K562 (cell line): ENCODE measurements at regions not wholly inside any gene's neighbourhood (a gene's known extent, or its start where the extent isn't known, plus 50 kb on each side); places are given as distances from the start of the nearest gene placed in this dataset.

Experiments
- ATAC-seq: fragments of 200-7000 bp; cut with Tn5 transposase; 3 replicates; pipeline ENCODE4 v1.9.1; 2020; ENCODE audit warnings: moderate library complexity
- BruUV-seq: library from RNA; stranded (reverse); fragments of 400-500 nt; replicated peaks from 2 replicates; lab custom pipeline; 2021; lab: Mats Ljungman, UMichigan
- CTCF ChIA-PET: fragments of 300-600 bp; formaldehyde crosslinking; extraction: SDS; loops from one replicate; lab custom pipeline; 2021; ENCODE audit warnings: low intra/inter-chr PET ratio; lab: Yijun Ruan, JAX
- POLR2A ChIA-PET: fragments of 300-600, 350-650 bp; sonication (Branson Sonifier 250); formaldehyde crosslinking; extraction: SDS; loops from one replicate; lab custom pipeline; 2021; ENCODE audit warnings: antibody characterized with exemption, inconsistent platforms; lab: Yijun Ruan, JAX
- DNase-seq, 4 experiments: peaks; one replicate each; pipeline versions ENCODE4 v3.0.0 to v3.0.0-alpha.2; 2011 to 2018; ENCODE audit warnings: low spot score in 3 of 4, mixed read lengths in 3 of 4; ENCODE audit errors: extremely low read depth in 1 of 4
- FAIRE-seq: peaks from 2 replicates; lab custom pipeline; 2011; peaks lifted over from hg19 to GRCh38; lab: Jason Lieb, UNC
- H2AFZ ChIP-seq: 2 replicates; pipeline ENCODE4 v1.6.0; 2011; ENCODE audit warnings: low read depth, low read length, control low read depth, inconsistent platforms
- H3K27ac ChIP-seq: fragments of 200-600 bp; 3 replicates; pipeline ENCODE4 v1.8.0; 2011; ENCODE audit warnings: low read depth, mild to moderate bottlenecking, control low read depth, inconsistent platforms, low read length, moderate library complexity, mixed read lengths; ENCODE audit errors: extremely low read depth
- H3K27me3 ChIP-seq, 2 experiments: fragments of 300-600 bp in 1 of 2; 2 replicates in 1 of 2; 3 replicates in 1 of 2; pipeline versions ENCODE4 v1.6.0 to v1.8.0; 2011; ENCODE audit warnings: inconsistent platforms in 2 of 2, low read length in 2 of 2, mild to moderate bottlenecking in 1 of 2, mixed read lengths in 1 of 2, moderate library complexity in 1 of 2; ENCODE audit not compliant: control insufficient read depth in 2 of 2, insufficient read depth in 2 of 2
- H3K36me3 ChIP-seq: fragments of 300-600 bp; 3 replicates; pipeline ENCODE4 v1.8.0; 2011; ENCODE audit warnings: mild to moderate bottlenecking, low read length, inconsistent platforms; ENCODE audit not compliant: control insufficient read depth, insufficient read depth
- H3K4me1 ChIP-seq, 2 experiments: fragments of 200-600 bp in 1 of 2; replicated peaks in 1 of 2; 2 replicates in 1 of 2; 3 replicates in 1 of 2; pipeline versions ENCODE4 v1.5.1 to v1.8.0; 2011; ENCODE audit warnings: inconsistent platforms in 2 of 2, low read length in 2 of 2, mild to moderate bottlenecking in 1 of 2, mixed read lengths in 1 of 2, moderate library complexity in 1 of 2; ENCODE audit not compliant: control insufficient read depth in 2 of 2, insufficient read depth in 2 of 2
- H3K4me2 ChIP-seq: 2 replicates; pipeline ENCODE4 v1.6.1; 2011; ENCODE audit warnings: low read length, control low read depth, inconsistent platforms, mixed read lengths; ENCODE audit not compliant: insufficient read depth
- H3K4me3 ChIP-seq: fragments of 200-600 bp; sonication (generic), shearing (Covaris generic); 2 replicates; pipeline ENCODE4 v1.5.1; 2016; ENCODE audit warnings: control low read depth, inconsistent platforms
- H3K79me2 ChIP-seq: fragments of 200-600 bp; 3 replicates; pipeline ENCODE4 v1.8.0; 2011; ENCODE audit warnings: low read length, inconsistent platforms; ENCODE audit not compliant: control insufficient read depth, insufficient read depth
- H3K9ac ChIP-seq, 2 experiments: 2 replicates each; pipeline versions ENCODE4 v1.6.0 to v1.6.1; 2011; ENCODE audit warnings: low read depth in 2 of 2, low read length in 2 of 2, control low read depth in 1 of 2, inconsistent platforms in 1 of 2, mild to moderate bottlenecking in 1 of 2, mixed read lengths in 1 of 2; ENCODE audit not compliant: insufficient read depth in 1 of 2
- H3K9me1 ChIP-seq: one replicate; pipeline ENCODE4 v1.6.0; 2011; ENCODE audit warnings: inconsistent platforms, mild to moderate bottlenecking, low read length, moderate library complexity; ENCODE audit not compliant: control insufficient read depth, insufficient read depth
- H3K9me3 ChIP-seq: replicated peaks from 2 replicates; pipeline ENCODE4 v1.5.1; 2011; ENCODE audit warnings: low read depth, low read length, inconsistent platforms; ENCODE audit not compliant: control insufficient read depth, insufficient read depth
- H4K20me1 ChIP-seq: replicated peaks from 2 replicates; pipeline ENCODE4 v1.6.1; 2011; ENCODE audit warnings: low read length, inconsistent platforms, mixed read lengths; ENCODE audit not compliant: control insufficient read depth, insufficient read depth
- ARID3B ChIP-seq: fragments of 250-450 bp; sonication (Bioruptor Pico); IDR thresholded peaks from 2 replicates; pipeline ENCODE4 v1.4.0; 2020; ENCODE audit warnings: borderline replicate concordance
- BDP1 ChIP-seq: IDR thresholded peaks from 3 replicates; pipeline ENCODE4 v1.6.1; 2011; ENCODE audit not compliant: insufficient read length, insufficient read depth
- CBX5 ChIP-seq: IDR thresholded peaks from 2 replicates; pipeline ENCODE4 v1.6.1; 2014; ENCODE audit warnings: low read depth, borderline replicate concordance
- EZH2 ChIP-seq: IDR thresholded peaks from 2 replicates; pipeline ENCODE4 v1.6.1; 2012; ENCODE audit warnings: low read depth, mild to moderate bottlenecking, inconsistent platforms, low read length, borderline replicate concordance
- MIER1 ChIP-seq: fragments of 450-650 bp; IDR thresholded peaks from 2 replicates; pipeline ENCODE4 v1.6.1; 2016; ENCODE audit warnings: antibody characterized with exemption, mild to moderate bottlenecking, low read depth
- MLLT1 ChIP-seq, 2 experiments: fragments of 450-650 bp; IDR thresholded peaks; 2 replicates each; pipeline ENCODE4 v1.6.1; 2016
- MYNN ChIP-seq, 2 experiments: sonication (generic); formaldehyde crosslinking in 1 of 2; IDR thresholded peaks; 2 replicates each; pipeline versions ENCODE4 v1.5.0 to v1.6.1; 2016 to 2020; ENCODE audit warnings: antibody characterized with exemption in 1 of 2, missing genetic modification reagents in 1 of 2
- SIN3A ChIP-seq, 2 experiments: fragments of 150-350 bp in 1 of 2; IDR thresholded peaks; 2 replicates each; pipeline ENCODE4 v1.6.1; 2011 to 2016; ENCODE audit warnings: borderline replicate concordance in 2 of 2, low read depth in 2 of 2, low read length in 2 of 2, mild to moderate bottlenecking in 2 of 2, moderate library complexity in 2 of 2; ENCODE audit not compliant: control insufficient read depth in 1 of 2
- THAP12 ChIP-seq: fragments of 250-450 bp; sonication (Bioruptor Pico); IDR thresholded peaks from 2 replicates; pipeline ENCODE4 v1.9.0; 2021; ENCODE audit warnings: mild to moderate bottlenecking, inconsistent platforms
- THRA ChIP-seq: fragments of 450-650 bp; IDR thresholded peaks from 2 replicates; pipeline ENCODE4 v1.6.1; 2017; ENCODE audit warnings: mild to moderate bottlenecking, moderate library complexity
- USF1 ChIP-seq: sonication (generic); formaldehyde crosslinking; IDR thresholded peaks from 2 replicates; pipeline ENCODE4 v1.9.0; 2022; ENCODE audit warnings: mild to moderate bottlenecking, missing genetic modification reagents
- XRCC4 ChIP-seq: IDR thresholded peaks from one replicate; pipeline ENCODE4 v1.6.1; 2011; ENCODE audit not compliant: insufficient read depth, insufficient read length; ENCODE audit errors: extremely low read depth
- ZNF263 ChIP-seq: sonication (generic); formaldehyde crosslinking; IDR thresholded peaks from 2 replicates; pipeline ENCODE4 v1.8.0; 2022; ENCODE audit warnings: mild to moderate bottlenecking, missing genetic modification reagents, borderline replicate concordance
- ZNF282 ChIP-seq: sonication (generic); formaldehyde crosslinking; IDR thresholded peaks from 2 replicates; pipeline ENCODE4 v1.8.1; 2023; ENCODE audit warnings: missing genetic modification reagents
- ZNF561 ChIP-seq: fragments of 450-650 bp; formaldehyde crosslinking; conservative IDR thresholded peaks from 2 replicates; pipeline ENCODE4 v1.4.0; 2020; ENCODE audit warnings: mild to moderate bottlenecking, moderate library complexity
- WGBS: fragments of 100-300 bp; shearing (Covaris generic); methylation state at CpG from one replicate; pipeline ENCODE4 v1.1.6; 2016; ENCODE audit warnings: low coverage, mixed read lengths; ENCODE audit not compliant: insufficient coverage; ENCODE audit errors: missing lambda C conversion rate; 5-methylcytosine and 5-hydroxymethylcytosine counted together
- in situ Hi-C: fragments of 300-500 bp; cut with MboI; formaldehyde crosslinking; loops from 4 replicates; pipeline ENCODE4 v1.15.0; 2018; ENCODE audit warnings: inconsistent platforms, mixed read lengths
- intact Hi-C: fragments of 100-400 bp; cut with micrococcal nuclease; formaldehyde crosslinking; loops from 2 replicates; pipeline ENCODE4 v1.14.2; 2022

- WGBS, result 0% methylated on average over 1 of the region's 1 CpG
- Histone ChIP-seq H3K79me2 (no peaks in the 10 kb centered on the region), H2AFZ (no peak overlapping the region), H3K36me3 (no peaks in the 10 kb centered on the region), H3K9me3 (no peaks in the 10 kb centered on the region), H4K20me1 (no peaks in the 10 kb centered on the region), H3K4me3 (no peak overlapping the region), H3K9ac (no peak overlapping the region), H3K27ac (no peak overlapping the region), H3K9me1 (no peaks in the 10 kb centered on the region), H3K4me1 (no peaks in the 10 kb centered on the region), H3K27me3 (no peaks in the 10 kb centered on the region), H3K4me2 (no peak overlapping the region)
- in situ Hi-C loops, result no loop called here
- ChIA-PET POLR2A (no interaction called here), CTCF (no interaction called here)
- intact Hi-C loops, result no loop called here
- FAIRE-seq (no peak), DNase-seq (no peak), ATAC-seq (no peak)
- BruUV-seq, result no TSS peak
- no peak for TF ChIP-seq SIN3A (IDR thresholded peaks at IDR 0.05; ENCODE audit: borderline replicate concordance in 2 of 2, control insufficient read depth in 1 of 2, low read depth in 2 of 2, low read length in 2 of 2)
- TF ChIP-seq XRCC4, result no peak
- no peak for TF ChIP-seq ARID3B
- no peak for TF ChIP-seq THRA
- TF ChIP-seq EZH2, result no peak
- TF ChIP-seq USF1, result no peak
- TF ChIP-seq MLLT1 (IDR thresholded peaks at IDR 0.05), result no peak
- TF ChIP-seq MYNN (IDR thresholded peaks at IDR 0.05), result no peak
- TF ChIP-seq MYNN (CRISPR knock-in tag; IDR thresholded peaks at IDR 0.05), result no peak
- TF ChIP-seq THAP12 (CRISPR knock-in tag), result no peak
- no peak for TF ChIP-seq ZNF282 (CRISPR knock-in tag)
- TF ChIP-seq CBX5, result no peak
- TF ChIP-seq BDP1, result no peak
- no peak for TF ChIP-seq MIER1
- no peak for TF ChIP-seq ZNF263
- no peak for TF ChIP-seq ZNF561
Measured at GRCh38 chr3:132164469-132165092, 129.8 kb upstream of the CPNE4 start.
